ENCODE measurements at regions not wholly inside any gene's neighbourhood (a gene's known extent, or its start where the extent isn't known, plus 50 kb on each side); places are given as distances from the start of the nearest gene placed in this dataset.
A peak's percentile ranks its signal among the peaks of the same experiment; 100 is the strongest.
"Not testable (repeated sequence)": the region's sequence is repeated elsewhere in the genome, so short reads cannot be mapped to it uniquely, and the experiment has no call there.

- no peaks in the 10 kb centered on the region for H3K4me1 ChIP-seq (ENCODE audit: control insufficient read depth in 2 of 2, insufficient read depth in 2 of 2, low read length in 2 of 2)
These were observed 102.1 kb upstream of the GPR6 start for GRCh38 chr6:109875973-109876372.

DNA sequence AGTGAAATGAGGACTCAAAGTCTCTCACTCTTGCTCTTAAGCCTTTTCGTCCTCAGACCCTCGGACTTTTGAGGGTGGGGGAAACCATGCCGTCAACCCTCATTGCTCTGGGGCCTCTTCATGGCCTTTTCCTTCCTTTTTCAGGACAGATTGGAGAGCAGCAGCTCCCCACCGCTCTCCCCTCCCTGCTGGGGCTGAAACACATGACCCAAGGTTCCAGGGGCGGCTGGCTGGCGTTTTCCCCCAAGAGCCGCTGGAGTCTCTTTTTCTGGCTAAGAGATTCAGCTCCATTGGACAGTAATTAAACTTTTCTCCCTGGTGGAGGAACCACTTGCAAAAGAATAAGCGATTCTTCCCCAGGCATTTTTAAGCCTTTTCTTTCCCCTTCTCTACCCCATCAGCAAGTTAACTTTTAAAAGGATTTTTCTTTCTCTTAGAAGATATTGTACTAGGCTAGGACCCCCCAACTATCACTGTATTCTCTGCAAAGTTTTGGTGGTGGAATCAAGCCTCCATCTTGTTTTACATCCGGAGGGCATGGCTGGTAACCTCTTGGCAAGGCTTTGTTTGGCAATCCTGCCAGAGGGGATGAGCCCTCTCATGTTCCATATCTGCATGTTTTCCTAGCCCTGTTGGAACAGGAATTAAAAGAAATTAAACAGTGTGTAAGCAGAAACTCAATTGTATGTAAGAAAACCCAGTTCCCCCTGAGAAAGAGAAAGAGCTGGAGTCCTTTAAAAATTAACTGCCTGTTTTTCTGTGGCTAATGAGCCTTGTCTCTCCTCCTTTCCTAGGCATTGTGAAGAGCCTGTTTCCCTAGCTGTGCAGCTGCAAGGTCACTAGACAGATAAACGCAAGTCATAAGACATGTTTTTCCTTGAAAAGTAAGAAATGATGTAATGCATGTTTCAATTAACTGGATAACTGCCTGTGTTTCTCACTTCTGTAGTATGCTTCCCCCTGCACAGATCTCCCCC lies 100.8 kb upstream of the GPR6 start:
- no peaks in the 10 kb centered on the region for H3K9me3 ChIP-seq (ENCODE audit: control insufficient read depth in 2 of 2, low read length in 2 of 2)
- no peak overlapping the region for H3K9ac ChIP-seq (ENCODE audit: low read depth in 1 of 2, low read length in 2 of 2)
- H3K27me3 ChIP-seq (ENCODE audit: control insufficient read depth in 2 of 2, insufficient read depth in 2 of 2, low read length in 2 of 2) = no peaks in the 10 kb centered on the region
- no peak overlapping the region for H3K27ac ChIP-seq (ENCODE audit: low read depth in 2 of 2, low read length in 2 of 2)
- H3K4me3 ChIP-seq (ENCODE audit: low read length in 2 of 2) = no peak overlapping the region
- no peaks in the 10 kb centered on the region for H3K4me1 ChIP-seq (ENCODE audit: control insufficient read depth in 2 of 2, insufficient read depth in 2 of 2, low read length in 2 of 2)
- no peaks in the 10 kb centered on the region for H3K36me3 ChIP-seq (ENCODE audit: control insufficient read depth in 2 of 2, insufficient read depth in 2 of 2, low read length in 2 of 2)

More at GRCh38 chr6:109875973-109876372, 102.1 kb upstream of the GPR6 start:
- Histone ChIP-seq H3K36me3 (ENCODE audit: control insufficient read depth in 2 of 2, insufficient read depth in 2 of 2, low read length in 2 of 2) (no peaks in the 10 kb centered on the region), H3K9ac (ENCODE audit: low read depth in 1 of 2, low read length in 2 of 2) (no peak overlapping the region), H3K9me3 (ENCODE audit: control insufficient read depth in 2 of 2, low read length in 2 of 2) (no peaks in the 10 kb centered on the region), H3K27me3 (ENCODE audit: control insufficient read depth in 2 of 2, insufficient read depth in 2 of 2, low read length in 2 of 2) (no peaks in the 10 kb centered on the region), H3K27ac (ENCODE audit: low read depth in 2 of 2, low read length in 2 of 2) (no peak overlapping the region), H3K4me3 (ENCODE audit: low read length in 2 of 2) (no peak overlapping the region)

GRCh38 chr6:109878005-109878690 lies 100.0 kb upstream of the GPR6 start:
- not testable (repeated sequence) for H3K36me3 ChIP-seq (ENCODE audit: control insufficient read depth in 2 of 2, insufficient read depth in 2 of 2, low read length in 2 of 2); H3K4me3 ChIP-seq (ENCODE audit: low read length in 2 of 2); H3K4me1 ChIP-seq (ENCODE audit: control insufficient read depth in 2 of 2, insufficient read depth in 2 of 2, low read length in 2 of 2); H3K27me3 ChIP-seq (ENCODE audit: control insufficient read depth in 2 of 2, insufficient read depth in 2 of 2, low read length in 2 of 2); H3K27ac ChIP-seq (ENCODE audit: low read depth in 2 of 2, low read length in 2 of 2); H3K9me3 ChIP-seq (ENCODE audit: control insufficient read depth in 2 of 2, low read length in 2 of 2); H3K9ac ChIP-seq (ENCODE audit: low read depth in 1 of 2, low read length in 2 of 2)

DNA sequence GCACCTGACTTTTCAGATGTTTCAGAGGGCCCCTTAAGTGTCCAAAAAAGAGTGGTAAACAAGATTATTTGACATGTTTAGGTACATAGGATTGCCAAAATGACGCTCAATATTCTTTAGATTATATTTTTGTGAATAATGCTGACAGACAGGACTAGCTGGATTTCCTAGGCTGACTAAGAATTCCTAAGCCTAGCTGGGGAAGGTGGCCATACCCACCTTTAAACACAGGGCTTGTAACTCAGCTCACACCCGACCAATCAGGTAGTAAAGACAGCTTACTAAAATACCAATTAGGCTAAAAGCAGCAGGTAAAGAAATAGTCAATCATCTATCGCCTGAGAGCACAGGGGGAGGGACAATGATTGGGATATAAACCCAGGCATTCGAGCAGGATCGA lies 99.0 kb upstream of the GPR6 start:
- H3K36me3 ChIP-seq (ENCODE audit: control insufficient read depth in 2 of 2, insufficient read depth in 2 of 2, low read length in 2 of 2); H3K27me3 ChIP-seq (ENCODE audit: control insufficient read depth in 2 of 2, insufficient read depth in 2 of 2, low read length in 2 of 2); H3K9me3 ChIP-seq (ENCODE audit: control insufficient read depth in 2 of 2, low read length in 2 of 2); H3K9ac ChIP-seq (ENCODE audit: low read depth in 1 of 2, low read length in 2 of 2); H3K27ac ChIP-seq (ENCODE audit: low read depth in 2 of 2, low read length in 2 of 2); H3K4me1 ChIP-seq (ENCODE audit: control insufficient read depth in 2 of 2, insufficient read depth in 2 of 2, low read length in 2 of 2); H3K4me3 ChIP-seq (ENCODE audit: low read length in 2 of 2): not testable (repeated sequence)

GRCh38 chr6:109879521-109879920 lies 98.6 kb upstream of the GPR6 start:
- H3K27ac ChIP-seq (ENCODE audit: low read depth in 2 of 2, low read length in 2 of 2) = no peak overlapping the region
- H3K27me3 ChIP-seq (ENCODE audit: control insufficient read depth in 2 of 2, insufficient read depth in 2 of 2, low read length in 2 of 2) = no peaks in the 10 kb centered on the region
- H3K9me3 ChIP-seq (ENCODE audit: control insufficient read depth in 2 of 2, low read length in 2 of 2) = no peaks in the 10 kb centered on the region
- no peak overlapping the region for H3K4me3 ChIP-seq (ENCODE audit: low read length in 2 of 2)
- H3K4me1 ChIP-seq (ENCODE audit: control insufficient read depth in 2 of 2, insufficient read depth in 2 of 2, low read length in 2 of 2) = no peaks in the 10 kb centered on the region
- no peak overlapping the region for H3K9ac ChIP-seq (ENCODE audit: low read depth in 1 of 2, low read length in 2 of 2)
- no peaks in the 10 kb centered on the region for H3K36me3 ChIP-seq (ENCODE audit: control insufficient read depth in 2 of 2, insufficient read depth in 2 of 2, low read length in 2 of 2)

DNA sequence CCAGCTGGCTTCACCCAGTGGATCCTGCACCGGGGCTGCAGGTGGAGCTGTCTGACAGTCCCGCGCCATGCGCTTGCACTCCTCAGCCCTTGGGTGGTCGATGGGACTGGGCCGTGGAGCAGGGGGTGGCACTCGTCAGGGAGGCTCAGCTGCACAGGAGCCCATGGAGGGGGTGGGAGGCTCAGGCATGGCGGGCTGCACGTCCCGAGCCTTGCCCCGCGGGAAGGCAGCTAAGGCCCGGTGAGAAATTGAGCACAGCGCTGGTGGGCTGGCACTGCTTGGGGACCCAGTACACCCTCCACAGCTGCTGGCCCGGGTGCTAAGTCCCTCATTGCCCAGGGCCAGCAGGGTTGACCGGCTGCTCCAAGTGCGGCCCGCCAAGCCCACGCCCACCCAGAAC lies 97.0 kb upstream of the GPR6 start:
- not testable (repeated sequence) for H3K4me1 ChIP-seq (ENCODE audit: control insufficient read depth in 2 of 2, insufficient read depth in 2 of 2, low read length in 2 of 2); H3K9ac ChIP-seq (ENCODE audit: low read depth in 1 of 2, low read length in 2 of 2); H3K27me3 ChIP-seq (ENCODE audit: control insufficient read depth in 2 of 2, insufficient read depth in 2 of 2, low read length in 2 of 2); H3K9me3 ChIP-seq (ENCODE audit: control insufficient read depth in 2 of 2, low read length in 2 of 2); H3K36me3 ChIP-seq (ENCODE audit: control insufficient read depth in 2 of 2, insufficient read depth in 2 of 2, low read length in 2 of 2); H3K27ac ChIP-seq (ENCODE audit: low read depth in 2 of 2, low read length in 2 of 2); H3K4me3 ChIP-seq (ENCODE audit: low read length in 2 of 2)

GRCh38 chr6:109881953-109882490 lies 96.1 kb upstream of the GPR6 start:
- H3K4me1 ChIP-seq (ENCODE audit: control insufficient read depth in 2 of 2, insufficient read depth in 2 of 2, low read length in 2 of 2); H3K9me3 ChIP-seq (ENCODE audit: control insufficient read depth in 2 of 2, low read length in 2 of 2); H3K36me3 ChIP-seq (ENCODE audit: control insufficient read depth in 2 of 2, insufficient read depth in 2 of 2, low read length in 2 of 2); H3K4me3 ChIP-seq (ENCODE audit: low read length in 2 of 2); H3K27me3 ChIP-seq (ENCODE audit: control insufficient read depth in 2 of 2, insufficient read depth in 2 of 2, low read length in 2 of 2); H3K9ac ChIP-seq (ENCODE audit: low read depth in 1 of 2, low read length in 2 of 2); H3K27ac ChIP-seq (ENCODE audit: low read depth in 2 of 2, low read length in 2 of 2): not testable (repeated sequence)

- H3K27ac ChIP-seq (ENCODE audit: low read depth in 2 of 2, low read length in 2 of 2) = no peak overlapping the region
- H3K27me3 ChIP-seq (ENCODE audit: control insufficient read depth in 2 of 2, insufficient read depth in 2 of 2, low read length in 2 of 2) = no peaks in the 10 kb centered on the region
- no peaks in the 10 kb centered on the region for H3K9me3 ChIP-seq (ENCODE audit: control insufficient read depth in 2 of 2, low read length in 2 of 2)
- no peaks in the 10 kb centered on the region for H3K36me3 ChIP-seq (ENCODE audit: control insufficient read depth in 2 of 2, insufficient read depth in 2 of 2, low read length in 2 of 2)
- no peak overlapping the region for H3K9ac ChIP-seq (ENCODE audit: low read depth in 1 of 2, low read length in 2 of 2)
- peaks cover 4 to 9% of the 10 kb centered on the region in 2 donors for H3K4me1 ChIP-seq (ENCODE audit: control insufficient read depth in 2 of 2, insufficient read depth in 2 of 2, low read length in 2 of 2)
- H3K4me3 ChIP-seq (ENCODE audit: low read length in 2 of 2) = no peak overlapping the region
These were observed 86.2 kb upstream of the GPR6 start for GRCh38 chr6:109891924-109892323.

DNA sequence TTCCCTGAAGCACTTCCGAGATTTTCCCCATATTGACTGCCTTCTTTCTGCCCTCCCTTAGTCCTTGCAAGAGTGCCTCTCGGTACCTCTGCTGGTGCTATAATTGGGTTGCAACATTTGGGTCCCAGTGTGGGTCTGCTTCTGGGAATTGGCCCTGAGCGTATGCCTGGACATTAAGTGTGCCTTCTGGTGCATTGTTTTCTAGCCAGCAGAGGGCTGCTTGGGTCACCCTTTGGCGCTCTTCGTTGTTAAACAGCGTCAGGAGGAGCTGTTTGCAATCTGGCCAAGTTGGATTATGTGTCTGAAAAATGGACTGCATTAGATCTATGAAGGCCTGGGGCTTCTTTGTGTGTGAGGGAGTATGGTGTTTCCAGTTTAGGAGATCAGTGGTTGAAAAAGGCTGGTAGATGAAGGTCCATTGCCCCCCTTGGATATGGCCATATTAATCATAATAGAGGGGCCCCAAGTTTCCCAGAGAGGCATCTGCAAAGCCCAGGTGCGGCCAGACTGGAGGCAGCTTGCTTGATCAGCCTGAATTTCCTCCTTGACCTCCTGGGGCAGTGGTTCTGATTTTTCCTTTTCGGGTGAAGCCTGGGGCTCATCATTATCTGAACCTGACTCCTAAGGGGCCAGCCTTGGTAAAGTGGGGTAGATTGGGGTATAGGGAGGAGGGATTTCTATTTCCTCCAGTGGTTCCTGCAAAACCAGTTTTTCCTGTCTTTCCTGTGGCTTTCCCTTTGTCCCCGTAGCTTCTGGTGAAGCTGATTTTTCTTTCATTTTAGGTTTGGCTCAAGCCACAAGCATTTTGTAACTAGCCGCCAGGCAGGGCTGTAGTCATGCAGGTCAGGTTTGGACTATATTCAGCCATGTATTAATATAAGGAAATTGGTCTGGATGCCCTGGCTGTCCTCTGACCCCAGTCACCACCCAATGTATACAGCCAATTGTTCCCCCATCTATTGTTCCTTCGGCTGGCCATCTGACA lies 85.4 kb upstream of the GPR6 start:
- peaks cover 4 to 9% of the 10 kb centered on the region in 2 donors for H3K4me1 ChIP-seq (ENCODE audit: control insufficient read depth in 2 of 2, insufficient read depth in 2 of 2, low read length in 2 of 2)
- no peaks in the 10 kb centered on the region for H3K27me3 ChIP-seq (ENCODE audit: control insufficient read depth in 2 of 2, insufficient read depth in 2 of 2, low read length in 2 of 2)
- no peaks in the 10 kb centered on the region for H3K9me3 ChIP-seq (ENCODE audit: control insufficient read depth in 2 of 2, low read length in 2 of 2)
- H3K36me3 ChIP-seq (ENCODE audit: control insufficient read depth in 2 of 2, insufficient read depth in 2 of 2, low read length in 2 of 2) = no peaks in the 10 kb centered on the region
- H3K4me3 ChIP-seq (ENCODE audit: low read length in 2 of 2) = peak overlapping the region; percentile 8 to 26
- H3K27ac ChIP-seq (ENCODE audit: low read depth in 2 of 2, low read length in 2 of 2) = peak overlapping the region in 1 of 2 donors; percentile 10
- H3K9ac ChIP-seq (ENCODE audit: low read depth in 1 of 2, low read length in 2 of 2) = no peak overlapping the region

All from mucosa of rectum (tissue), 2 donors.